Breast epithelium (tissue), 3 donors: ENCODE measurements at regions not wholly inside any gene's neighbourhood (a gene's known extent, or its start where the extent isn't known, plus 50 kb on each side); places are given as distances from the start of the nearest gene placed in this dataset.

Experiments
- POLR2AphosphoS5 ChIP-seq, 3 donors: sonication (generic); formaldehyde crosslinking; IDR thresholded peaks; one replicate each; pipeline ENCODE4 v1.6.1; 2017; ENCODE audit warnings: antibody characterized with exemption in 3 of 3
- TF ChIP-seq, protein P1 (sequence below), 3 donors: fragments of 450-650 bp; IDR thresholded peaks; one replicate each; pipeline ENCODE4 v1.5.1; 2016 to 2017; ENCODE audit warnings: antibody characterized with exemption in 3 of 3, mild to moderate bottlenecking in 3 of 3, moderate library complexity in 3 of 3

DNA sequence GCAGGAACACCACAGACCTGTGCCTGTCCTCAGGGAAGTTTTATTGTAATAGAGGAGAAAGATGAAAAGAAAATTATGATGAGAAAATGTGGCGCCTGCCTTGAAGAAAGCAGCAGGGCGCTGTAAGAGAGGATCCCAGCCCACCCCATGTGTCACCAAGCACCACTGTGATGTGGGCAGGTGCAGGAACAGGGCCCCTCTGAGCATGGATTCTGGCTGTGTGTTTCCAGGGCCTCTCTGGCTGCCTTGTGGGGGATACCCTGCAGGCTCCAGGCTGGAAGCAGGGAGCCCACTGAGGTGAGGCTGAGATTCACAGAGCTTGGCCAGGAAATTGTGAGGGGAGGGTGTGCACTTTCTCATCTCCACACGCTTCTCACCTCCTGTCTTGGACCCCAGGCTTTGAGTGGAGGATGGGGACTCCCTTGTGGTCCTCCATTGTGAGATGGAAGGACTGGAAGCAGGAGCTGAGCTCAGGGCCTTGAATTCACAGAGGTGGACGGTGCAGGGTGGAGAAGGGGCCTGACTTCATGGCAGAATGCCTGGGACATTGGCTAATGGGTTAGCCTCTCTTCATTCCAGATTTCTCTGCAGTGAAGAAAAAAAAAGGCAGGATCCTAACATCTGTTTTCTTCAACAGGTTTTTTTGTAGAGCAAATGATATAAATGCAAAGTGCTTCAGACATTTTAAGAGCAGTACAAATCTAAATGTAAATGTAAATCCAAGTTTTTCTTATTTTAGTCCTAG, 246.6 kb upstream of the B3GAT1 start:
- TF ChIP-seq, protein P1, sequence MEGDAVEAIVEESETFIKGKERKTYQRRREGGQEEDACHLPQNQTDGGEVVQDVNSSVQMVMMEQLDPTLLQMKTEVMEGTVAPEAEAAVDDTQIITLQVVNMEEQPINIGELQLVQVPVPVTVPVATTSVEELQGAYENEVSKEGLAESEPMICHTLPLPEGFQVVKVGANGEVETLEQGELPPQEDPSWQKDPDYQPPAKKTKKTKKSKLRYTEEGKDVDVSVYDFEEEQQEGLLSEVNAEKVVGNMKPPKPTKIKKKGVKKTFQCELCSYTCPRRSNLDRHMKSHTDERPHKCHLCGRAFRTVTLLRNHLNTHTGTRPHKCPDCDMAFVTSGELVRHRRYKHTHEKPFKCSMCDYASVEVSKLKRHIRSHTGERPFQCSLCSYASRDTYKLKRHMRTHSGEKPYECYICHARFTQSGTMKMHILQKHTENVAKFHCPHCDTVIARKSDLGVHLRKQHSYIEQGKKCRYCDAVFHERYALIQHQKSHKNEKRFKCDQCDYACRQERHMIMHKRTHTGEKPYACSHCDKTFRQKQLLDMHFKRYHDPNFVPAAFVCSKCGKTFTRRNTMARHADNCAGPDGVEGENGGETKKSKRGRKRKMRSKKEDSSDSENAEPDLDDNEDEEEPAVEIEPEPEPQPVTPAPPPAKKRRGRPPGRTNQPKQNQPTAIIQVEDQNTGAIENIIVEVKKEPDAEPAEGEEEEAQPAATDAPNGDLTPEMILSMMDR (IDR thresholded peaks at IDR 0.05), result no peak
- TF ChIP-seq POLR2AphosphoS5 (IDR thresholded peaks at IDR 0.05), result no peak
